GM23338 (cell line): ENCODE measurements at regions not wholly inside any gene's neighbourhood (a gene's known extent, or its start where the extent isn't known, plus 50 kb on each side); places are given as distances from the start of the nearest gene placed in this dataset.

Experiments
- ATAC-seq: fragments of 200-7000 bp; cut with Tn5 transposase; 3 replicates; pipeline ENCODE4 v1.9.1; 2020
- DNase-seq: peaks from one replicate; pipeline ENCODE4 v3.0.0-alpha.2; 2015; ENCODE audit warnings: low spot score
- H2AFZ ChIP-seq: fragments of 200-600 bp; sonication (generic); 2 replicates; pipeline ENCODE4 v1.8.0; 2016; ENCODE audit warnings: antibody characterized with exemption, mild to moderate bottlenecking, moderate library complexity
- H3F3A ChIP-seq: fragments of 200-600 bp; sonication (generic); replicated peaks from 2 replicates; pipeline ENCODE4 v1.8.0; 2017; ENCODE audit warnings: antibody characterized with exemption, mixed run types, low read depth
- H3K27ac ChIP-seq: fragments of 200-600 bp; sonication (generic); 2 replicates; pipeline ENCODE4 v1.6.1; 2016; ENCODE audit warnings: low read depth
- H3K27me3 ChIP-seq: fragments of 200-600 bp; sonication (generic); 2 replicates; pipeline ENCODE4 v1.8.0; 2016; ENCODE audit warnings: mild to moderate bottlenecking, mixed run types, moderate library complexity; ENCODE audit not compliant: insufficient read depth
- H3K36me3 ChIP-seq: fragments of 200-600 bp; sonication (generic); 2 replicates; pipeline ENCODE4 v1.8.0; 2016; ENCODE audit warnings: mild to moderate bottlenecking; ENCODE audit not compliant: insufficient read depth
- H3K4me1 ChIP-seq: fragments of 200-600 bp; sonication (generic); 2 replicates; pipeline ENCODE4 v1.8.0; 2016; ENCODE audit warnings: mild to moderate bottlenecking, moderate library complexity; ENCODE audit not compliant: insufficient read depth
- H3K4me2 ChIP-seq: fragments of 200-600 bp; sonication (generic); 2 replicates; pipeline ENCODE4 v1.7.1; 2017; ENCODE audit warnings: mixed run types
- H3K4me3 ChIP-seq: fragments of 200-600 bp; sonication (generic); 2 replicates; pipeline ENCODE4 v1.6.1; 2016; ENCODE audit warnings: mixed run types
- H3K79me2 ChIP-seq: fragments of 200-600 bp; sonication (generic); replicated peaks from 2 replicates; pipeline ENCODE4 v1.8.0; 2017; ENCODE audit warnings: mild to moderate bottlenecking; ENCODE audit not compliant: insufficient read depth
- H3K9me2 ChIP-seq: fragments of 200-600 bp; sonication (generic); 2 replicates; pipeline ENCODE4 v1.8.0; 2017; ENCODE audit not compliant: insufficient read depth
- H4K20me1 ChIP-seq: fragments of 200-600 bp; sonication (generic); replicated peaks from 2 replicates; pipeline ENCODE4 v1.8.0; 2017; ENCODE audit warnings: mild to moderate bottlenecking; ENCODE audit not compliant: insufficient read depth
- H3K27ac Mint-ChIP-seq: 2 replicates; pipeline ENCODE4 v1.8.0; 2020; ENCODE audit warnings: inconsistent platforms, mild to moderate bottlenecking, moderate library complexity, mixed read lengths
- H3K27me3 Mint-ChIP-seq: 3 replicates; pipeline ENCODE4 v1.8.0; 2022; ENCODE audit warnings: low read depth, mild to moderate bottlenecking, moderate library complexity, mixed read lengths, inconsistent platforms; ENCODE audit not compliant: insufficient read depth, poor library complexity
- H3K36me3 Mint-ChIP-seq: 3 replicates; pipeline ENCODE4 v1.8.0; 2021; ENCODE audit warnings: low read depth, mild to moderate bottlenecking, inconsistent platforms, moderate library complexity, mixed read lengths
- H3K4me1 Mint-ChIP-seq: 3 replicates; pipeline ENCODE4 v1.8.0; 2020; ENCODE audit warnings: mild to moderate bottlenecking, inconsistent platforms, mixed read lengths
- H3K4me3 Mint-ChIP-seq: 3 replicates; pipeline ENCODE4 v1.8.0; 2021; ENCODE audit warnings: moderate library complexity, mild to moderate bottlenecking, inconsistent platforms, mixed read lengths
- H3K9me3 Mint-ChIP-seq: 3 replicates; pipeline ENCODE4 v1.8.0; 2020; ENCODE audit warnings: moderate library complexity, mild to moderate bottlenecking, inconsistent platforms, mixed read lengths
- CREB1 ChIP-seq: fragments of 250-450 bp; sonication (Bioruptor Pico); IDR thresholded peaks from 2 replicates; pipeline ENCODE4 v1.5.0; 2020; ENCODE audit warnings: low read depth, mild to moderate bottlenecking, moderate library complexity
- EZH2phosphoT487 ChIP-seq: fragments of 200-600 bp; sonication (generic); IDR thresholded peaks from one replicate; pipeline ENCODE4 v1.8.1; 2018; ENCODE audit warnings: antibody characterized with exemption; ENCODE audit not compliant: unreplicated experiment
- POLR2AphosphoS5 ChIP-seq: IDR thresholded peaks from 2 replicates; pipeline ENCODE4 v1.6.1; 2016; ENCODE audit warnings: antibody characterized with exemption, low read depth
- ZNF114 ChIP-seq: fragments of 250-450 bp; sonication (Bioruptor Pico); IDR thresholded peaks from 2 replicates; pipeline ENCODE4 v1.5.0; 2020; ENCODE audit warnings: mild to moderate bottlenecking, moderate library complexity
- TF ChIP-seq, protein P1 (sequence below): fragments of 250-450 bp; sonication (Bioruptor Pico); IDR thresholded peaks from 2 replicates; pipeline ENCODE4 v1.5.0; 2020; ENCODE audit warnings: mild to moderate bottlenecking, moderate library complexity
- TF ChIP-seq, protein P2 (sequence below): IDR thresholded peaks from 2 replicates; pipeline ENCODE4 v1.6.1; 2016; ENCODE audit warnings: antibody characterized with exemption
- TF ChIP-seq, protein P3 (sequence below), 2 experiments: fragments of 200-600 bp in 1 of 2; sonication (generic) in 1 of 2; conservative IDR thresholded peaks; 2 replicates each; pipeline versions ENCODE4 v1.5.1 to v1.6.1; 2016 to 2017; ENCODE audit warnings: antibody characterized with exemption in 2 of 2, low read depth in 2 of 2, mild to moderate bottlenecking in 2 of 2, moderate library complexity in 1 of 2
- TF ChIP-seq, protein P4 (sequence below): IDR thresholded peaks from one replicate; pipeline ENCODE4 v1.6.1; 2018; ENCODE audit warnings: antibody characterized with exemption; ENCODE audit not compliant: unreplicated experiment

DNA sequence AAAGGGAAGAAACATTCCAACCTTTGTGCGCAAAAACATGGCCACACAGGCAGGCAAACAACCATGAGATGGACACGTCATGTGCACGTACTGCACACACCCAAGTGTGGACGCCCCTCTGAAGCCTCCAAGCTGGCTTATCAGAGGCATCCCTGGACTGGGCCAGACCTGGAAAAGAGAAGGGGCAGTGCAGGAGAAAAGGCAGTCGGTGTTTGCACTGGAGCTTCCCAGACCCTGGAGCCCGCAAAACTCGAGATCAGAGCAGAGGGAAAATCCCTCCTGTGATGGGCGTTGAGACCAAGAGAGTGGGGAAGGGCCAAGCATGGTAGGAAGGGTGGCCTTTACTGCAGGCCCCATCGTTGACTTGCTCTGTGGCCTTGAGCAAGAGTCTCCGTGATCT, 269.5 kb downstream of the CYRIA start (continued):
- TF ChIP-seq, protein P1, sequence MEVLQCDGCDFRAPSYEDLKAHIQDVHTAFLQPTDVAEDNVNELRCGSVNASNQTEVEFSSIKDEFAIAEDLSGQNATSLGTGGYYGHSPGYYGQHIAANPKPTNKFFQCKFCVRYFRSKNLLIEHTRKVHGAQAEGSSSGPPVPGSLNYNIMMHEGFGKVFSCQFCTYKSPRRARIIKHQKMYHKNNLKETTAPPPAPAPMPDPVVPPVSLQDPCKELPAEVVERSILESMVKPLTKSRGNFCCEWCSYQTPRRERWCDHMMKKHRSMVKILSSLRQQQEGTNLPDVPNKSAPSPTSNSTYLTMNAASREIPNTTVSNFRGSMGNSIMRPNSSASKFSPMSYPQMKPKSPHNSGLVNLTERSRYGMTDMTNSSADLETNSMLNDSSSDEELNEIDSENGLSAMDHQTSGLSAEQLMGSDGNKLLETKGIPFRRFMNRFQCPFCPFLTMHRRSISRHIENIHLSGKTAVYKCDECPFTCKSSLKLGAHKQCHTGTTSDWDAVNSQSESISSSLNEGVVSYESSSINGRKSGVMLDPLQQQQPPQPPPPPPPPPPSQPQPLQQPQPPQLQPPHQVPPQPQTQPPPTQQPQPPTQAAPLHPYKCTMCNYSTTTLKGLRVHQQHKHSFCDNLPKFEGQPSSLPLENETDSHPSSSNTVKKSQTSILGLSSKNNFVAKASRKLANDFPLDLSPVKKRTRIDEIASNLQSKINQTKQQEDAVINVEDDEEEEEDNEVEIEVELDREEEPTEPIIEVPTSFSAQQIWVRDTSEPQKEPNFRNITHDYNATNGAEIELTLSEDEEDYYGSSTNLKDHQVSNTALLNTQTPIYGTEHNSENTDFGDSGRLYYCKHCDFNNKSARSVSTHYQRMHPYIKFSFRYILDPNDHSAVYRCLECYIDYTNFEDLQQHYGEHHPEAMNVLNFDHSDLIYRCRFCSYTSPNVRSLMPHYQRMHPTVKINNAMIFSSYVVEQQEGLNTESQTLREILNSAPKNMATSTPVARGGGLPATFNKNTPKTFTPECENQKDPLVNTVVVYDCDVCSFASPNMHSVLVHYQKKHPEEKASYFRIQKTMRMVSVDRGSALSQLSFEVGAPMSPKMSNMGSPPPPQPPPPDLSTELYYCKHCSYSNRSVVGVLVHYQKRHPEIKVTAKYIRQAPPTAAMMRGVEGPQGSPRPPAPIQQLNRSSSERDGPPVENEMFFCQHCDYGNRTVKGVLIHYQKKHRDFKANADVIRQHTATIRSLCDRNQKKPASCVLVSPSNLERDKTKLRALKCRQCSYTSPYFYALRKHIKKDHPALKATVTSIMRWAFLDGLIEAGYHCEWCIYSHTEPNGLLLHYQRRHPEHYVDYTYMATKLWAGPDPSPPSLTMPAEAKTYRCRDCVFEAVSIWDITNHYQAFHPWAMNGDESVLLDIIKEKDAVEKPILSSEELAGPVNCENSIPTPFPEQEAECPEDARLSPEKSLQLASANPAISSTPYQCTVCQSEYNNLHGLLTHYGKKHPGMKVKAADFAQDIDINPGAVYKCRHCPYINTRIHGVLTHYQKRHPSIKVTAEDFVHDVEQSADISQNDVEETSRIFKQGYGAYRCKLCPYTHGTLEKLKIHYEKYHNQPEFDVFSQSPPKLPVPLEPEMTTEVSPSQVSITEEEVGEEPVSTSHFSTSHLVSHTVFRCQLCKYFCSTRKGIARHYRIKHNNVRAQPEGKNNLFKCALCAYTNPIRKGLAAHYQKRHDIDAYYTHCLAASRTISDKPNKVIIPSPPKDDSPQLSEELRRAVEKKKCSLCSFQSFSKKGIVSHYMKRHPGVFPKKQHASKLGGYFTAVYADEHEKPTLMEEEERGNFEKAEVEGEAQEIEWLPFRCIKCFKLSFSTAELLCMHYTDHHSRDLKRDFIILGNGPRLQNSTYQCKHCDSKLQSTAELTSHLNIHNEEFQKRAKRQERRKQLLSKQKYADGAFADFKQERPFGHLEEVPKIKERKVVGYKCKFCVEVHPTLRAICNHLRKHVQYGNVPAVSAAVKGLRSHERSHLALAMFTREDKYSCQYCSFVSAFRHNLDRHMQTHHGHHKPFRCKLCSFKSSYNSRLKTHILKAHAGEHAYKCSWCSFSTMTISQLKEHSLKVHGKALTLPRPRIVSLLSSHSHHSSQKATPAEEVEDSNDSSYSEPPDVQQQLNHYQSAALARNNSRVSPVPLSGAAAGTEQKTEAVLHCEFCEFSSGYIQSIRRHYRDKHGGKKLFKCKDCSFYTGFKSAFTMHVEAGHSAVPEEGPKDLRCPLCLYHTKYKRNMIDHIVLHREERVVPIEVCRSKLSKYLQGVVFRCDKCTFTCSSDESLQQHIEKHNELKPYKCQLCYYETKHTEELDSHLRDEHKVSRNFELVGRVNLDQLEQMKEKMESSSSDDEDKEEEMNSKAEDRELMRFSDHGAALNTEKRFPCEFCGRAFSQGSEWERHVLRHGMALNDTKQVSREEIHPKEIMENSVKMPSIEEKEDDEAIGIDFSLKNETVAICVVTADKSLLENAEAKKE (CRISPR knock-in tag): no peak

DNA sequence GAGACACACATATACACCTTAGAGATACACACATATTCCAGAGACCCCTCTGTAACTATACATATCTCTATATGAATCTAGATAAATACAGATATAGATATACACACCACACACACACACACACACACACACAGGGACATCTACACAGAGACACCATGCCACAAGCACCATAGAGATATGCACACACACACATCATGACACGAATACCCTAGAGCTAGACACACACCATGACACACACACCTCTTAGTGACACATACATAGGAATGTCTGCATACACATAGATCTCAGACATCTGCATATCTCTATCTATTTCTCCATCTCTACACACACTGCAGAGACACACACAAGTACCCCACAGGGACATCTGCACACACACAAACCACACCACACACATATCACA, 270.0 kb downstream of the CYRIA start:
- H3K9me3 Mint-ChIP-seq: no peaks in the 10 kb centered on the region; the same call in 2 of the 3 replicates
- no peak overlapping the region for H3K27ac Mint-ChIP-seq
- Histone ChIP-seq H3K4me3 (no peak overlapping the region), H3K36me3 (no peaks in the 10 kb centered on the region), H3K4me1 (no peaks in the 10 kb centered on the region), H3F3A (no peaks in the 10 kb centered on the region), H3K27me3 (no peaks in the 10 kb centered on the region), H3K79me2 (no peaks in the 10 kb centered on the region), H4K20me1 (no peaks in the 10 kb centered on the region), H3K9me2 (no peaks in the 10 kb centered on the region; the same call in 1 of the 2 replicates), H3K27ac (no peak overlapping the region), H2AFZ (no peak overlapping the region), H3K4me2 (no peak overlapping the region)
- H3K27me3 Mint-ChIP-seq: no peaks in the 10 kb centered on the region
- ATAC-seq (no peak), DNase-seq (no peak)
- no peak overlapping the region for H3K4me3 Mint-ChIP-seq
- no peaks in the 10 kb centered on the region for H3K36me3 Mint-ChIP-seq
- H3K4me1 Mint-ChIP-seq: no peaks in the 10 kb centered on the region
- TF ChIP-seq, protein P2, sequence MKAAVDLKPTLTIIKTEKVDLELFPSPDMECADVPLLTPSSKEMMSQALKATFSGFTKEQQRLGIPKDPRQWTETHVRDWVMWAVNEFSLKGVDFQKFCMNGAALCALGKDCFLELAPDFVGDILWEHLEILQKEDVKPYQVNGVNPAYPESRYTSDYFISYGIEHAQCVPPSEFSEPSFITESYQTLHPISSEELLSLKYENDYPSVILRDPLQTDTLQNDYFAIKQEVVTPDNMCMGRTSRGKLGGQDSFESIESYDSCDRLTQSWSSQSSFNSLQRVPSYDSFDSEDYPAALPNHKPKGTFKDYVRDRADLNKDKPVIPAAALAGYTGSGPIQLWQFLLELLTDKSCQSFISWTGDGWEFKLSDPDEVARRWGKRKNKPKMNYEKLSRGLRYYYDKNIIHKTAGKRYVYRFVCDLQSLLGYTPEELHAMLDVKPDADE: no peak
- TF ChIP-seq EZH2phosphoT487 (no peak), CREB1 (CRISPR knock-in tag) (no peak), ZNF114 (no peak), POLR2AphosphoS5 (no peak)
- TF ChIP-seq, protein P3, sequence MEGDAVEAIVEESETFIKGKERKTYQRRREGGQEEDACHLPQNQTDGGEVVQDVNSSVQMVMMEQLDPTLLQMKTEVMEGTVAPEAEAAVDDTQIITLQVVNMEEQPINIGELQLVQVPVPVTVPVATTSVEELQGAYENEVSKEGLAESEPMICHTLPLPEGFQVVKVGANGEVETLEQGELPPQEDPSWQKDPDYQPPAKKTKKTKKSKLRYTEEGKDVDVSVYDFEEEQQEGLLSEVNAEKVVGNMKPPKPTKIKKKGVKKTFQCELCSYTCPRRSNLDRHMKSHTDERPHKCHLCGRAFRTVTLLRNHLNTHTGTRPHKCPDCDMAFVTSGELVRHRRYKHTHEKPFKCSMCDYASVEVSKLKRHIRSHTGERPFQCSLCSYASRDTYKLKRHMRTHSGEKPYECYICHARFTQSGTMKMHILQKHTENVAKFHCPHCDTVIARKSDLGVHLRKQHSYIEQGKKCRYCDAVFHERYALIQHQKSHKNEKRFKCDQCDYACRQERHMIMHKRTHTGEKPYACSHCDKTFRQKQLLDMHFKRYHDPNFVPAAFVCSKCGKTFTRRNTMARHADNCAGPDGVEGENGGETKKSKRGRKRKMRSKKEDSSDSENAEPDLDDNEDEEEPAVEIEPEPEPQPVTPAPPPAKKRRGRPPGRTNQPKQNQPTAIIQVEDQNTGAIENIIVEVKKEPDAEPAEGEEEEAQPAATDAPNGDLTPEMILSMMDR (conservative IDR thresholded peaks at IDR 0.05; ENCODE audit: low read depth in 2 of 2): no peak
- TF ChIP-seq, protein P4, sequence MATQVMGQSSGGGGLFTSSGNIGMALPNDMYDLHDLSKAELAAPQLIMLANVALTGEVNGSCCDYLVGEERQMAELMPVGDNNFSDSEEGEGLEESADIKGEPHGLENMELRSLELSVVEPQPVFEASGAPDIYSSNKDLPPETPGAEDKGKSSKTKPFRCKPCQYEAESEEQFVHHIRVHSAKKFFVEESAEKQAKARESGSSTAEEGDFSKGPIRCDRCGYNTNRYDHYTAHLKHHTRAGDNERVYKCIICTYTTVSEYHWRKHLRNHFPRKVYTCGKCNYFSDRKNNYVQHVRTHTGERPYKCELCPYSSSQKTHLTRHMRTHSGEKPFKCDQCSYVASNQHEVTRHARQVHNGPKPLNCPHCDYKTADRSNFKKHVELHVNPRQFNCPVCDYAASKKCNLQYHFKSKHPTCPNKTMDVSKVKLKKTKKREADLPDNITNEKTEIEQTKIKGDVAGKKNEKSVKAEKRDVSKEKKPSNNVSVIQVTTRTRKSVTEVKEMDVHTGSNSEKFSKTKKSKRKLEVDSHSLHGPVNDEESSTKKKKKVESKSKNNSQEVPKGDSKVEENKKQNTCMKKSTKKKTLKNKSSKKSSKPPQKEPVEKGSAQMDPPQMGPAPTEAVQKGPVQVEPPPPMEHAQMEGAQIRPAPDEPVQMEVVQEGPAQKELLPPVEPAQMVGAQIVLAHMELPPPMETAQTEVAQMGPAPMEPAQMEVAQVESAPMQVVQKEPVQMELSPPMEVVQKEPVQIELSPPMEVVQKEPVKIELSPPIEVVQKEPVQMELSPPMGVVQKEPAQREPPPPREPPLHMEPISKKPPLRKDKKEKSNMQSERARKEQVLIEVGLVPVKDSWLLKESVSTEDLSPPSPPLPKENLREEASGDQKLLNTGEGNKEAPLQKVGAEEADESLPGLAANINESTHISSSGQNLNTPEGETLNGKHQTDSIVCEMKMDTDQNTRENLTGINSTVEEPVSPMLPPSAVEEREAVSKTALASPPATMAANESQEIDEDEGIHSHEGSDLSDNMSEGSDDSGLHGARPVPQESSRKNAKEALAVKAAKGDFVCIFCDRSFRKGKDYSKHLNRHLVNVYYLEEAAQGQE: no peak
